Thoracic aorta (tissue), 2 donors: ENCODE measurements at regions not wholly inside any gene's neighbourhood (a gene's known extent, or its start where the extent isn't known, plus 50 kb on each side); places are given as distances from the start of the nearest gene placed in this dataset.

Experiments
- ATAC-seq: fragments of 150-250 bp; one replicate; pipeline ENCODE4 v1.8.0; 2017; ENCODE audit warnings: low read depth; ENCODE audit not compliant: insufficient number of reproducible peaks, low FRiP score
- DNase-seq: peaks from one replicate; pipeline ENCODE4 v3.0.0-alpha.2; 2020; ENCODE audit warnings: low spot score
- H3K27ac ChIP-seq, 2 donors: fragments of 200-600 bp; sonication (generic); 1 replicate in 1 of 2; 2 replicates in 1 of 2; pipeline ENCODE4 v1.5.1; 2016; ENCODE audit warnings: mild to moderate bottlenecking in 2 of 2, moderate library complexity in 2 of 2
- H3K27me3 ChIP-seq: fragments of 200-600 bp; sonication (generic); replicated peaks from 2 replicates; pipeline ENCODE4 v1.6.0; 2016; ENCODE audit warnings: mild to moderate bottlenecking; ENCODE audit not compliant: insufficient read depth
- H3K36me3 ChIP-seq: fragments of 200-600 bp; sonication (generic); one replicate; pipeline ENCODE4 v1.5.1; 2016
- H3K4me1 ChIP-seq, 2 donors: fragments of 200-600 bp; sonication (generic); 1 replicate in 1 of 2; 2 replicates in 1 of 2; pipeline versions ENCODE4 v1.5.1 to v1.6.0; 2016; ENCODE audit warnings: low read depth in 2 of 2, mild to moderate bottlenecking in 1 of 2; ENCODE audit not compliant: control insufficient read depth in 1 of 2
- H3K4me3 ChIP-seq: fragments of 200-600 bp; sonication (generic); 2 replicates; pipeline ENCODE4 v1.5.1; 2016; ENCODE audit warnings: mild to moderate bottlenecking
- H3K9me3 ChIP-seq: fragments of 200-600 bp; sonication (generic); 2 replicates; pipeline ENCODE4 v1.5.1; 2016
- CTCF ChIP-seq: fragments of 200-600 bp; sonication (generic); IDR thresholded peaks from one replicate; pipeline ENCODE4 v1.5.1; 2019; ENCODE audit warnings: antibody characterized with exemption

DNA sequence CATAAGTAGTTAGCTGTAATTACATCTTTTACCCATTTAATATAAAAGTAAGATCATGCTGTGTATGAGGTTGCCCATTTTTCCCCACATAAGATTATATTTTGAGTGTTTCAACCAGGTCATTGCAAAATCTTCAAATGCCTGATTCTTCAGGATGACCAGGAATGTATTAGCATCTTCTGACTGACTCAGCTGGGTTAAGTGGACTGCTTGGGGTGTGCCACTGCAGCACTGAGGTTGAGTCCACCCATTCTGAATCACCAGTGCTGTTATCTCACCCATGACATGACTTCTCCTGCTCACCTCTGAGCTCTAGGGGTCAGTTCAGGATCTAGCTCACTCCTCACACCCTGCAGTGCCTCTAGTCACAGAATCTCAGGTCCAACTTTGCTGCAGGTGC lies 576.7 kb upstream of the ZEB2 start:
- Histone ChIP-seq H3K9me3 (no peaks in the 10 kb centered on the region), H3K27me3 (no peaks in the 10 kb centered on the region), H3K27ac (no peak overlapping the region), H3K4me1 (no peaks in the 10 kb centered on the region), H3K4me3 (no peak overlapping the region), H3K36me3 (no peaks in the 10 kb centered on the region)
- TF ChIP-seq CTCF: no peak
- DNase-seq (no peak), ATAC-seq (no peak)

- Histone ChIP-seq H3K4me1 (no peaks in the 10 kb centered on the region), H3K27ac (no peak overlapping the region), H3K4me3 (no peak overlapping the region), H3K9me3 (no peaks in the 10 kb centered on the region), H3K27me3 (no peaks in the 10 kb centered on the region), H3K36me3 (no peaks in the 10 kb centered on the region)
- TF ChIP-seq CTCF: no peak
- ATAC-seq: no peak
- DNase-seq: no peak
Observed at GRCh38 chr2:145095641-145096435, 575.9 kb upstream of the ZEB2 start.

DNA sequence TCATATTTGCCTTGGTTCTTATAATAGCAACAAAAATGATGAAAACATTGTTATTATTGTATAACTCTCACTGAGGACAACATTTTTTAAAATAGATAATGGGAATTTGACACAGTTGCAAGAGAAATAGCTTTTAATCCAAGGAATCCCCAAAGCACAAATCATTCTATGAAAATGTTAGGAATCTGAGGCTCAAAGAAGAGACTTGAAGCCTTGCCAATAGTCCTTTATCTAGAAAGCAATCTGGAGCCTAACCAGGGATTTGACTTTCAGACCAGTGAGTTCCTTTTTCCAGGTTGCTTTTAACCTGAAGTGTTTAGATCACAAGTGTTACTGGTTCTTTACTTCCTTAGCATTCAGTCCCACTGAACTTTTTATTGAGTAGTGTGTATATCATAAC lies 574.5 kb upstream of the ZEB2 start:
- no peak for TF ChIP-seq CTCF
- no peaks in the 10 kb centered on the region for H3K36me3 ChIP-seq
- no peak for DNase-seq
- H3K4me1 ChIP-seq: no peaks in the 10 kb centered on the region
- H3K27ac ChIP-seq: no peak overlapping the region
- H3K9me3 ChIP-seq: no peaks in the 10 kb centered on the region
- no peaks in the 10 kb centered on the region for H3K27me3 ChIP-seq
- H3K4me3 ChIP-seq: no peak overlapping the region
- ATAC-seq: no peak

DNA sequence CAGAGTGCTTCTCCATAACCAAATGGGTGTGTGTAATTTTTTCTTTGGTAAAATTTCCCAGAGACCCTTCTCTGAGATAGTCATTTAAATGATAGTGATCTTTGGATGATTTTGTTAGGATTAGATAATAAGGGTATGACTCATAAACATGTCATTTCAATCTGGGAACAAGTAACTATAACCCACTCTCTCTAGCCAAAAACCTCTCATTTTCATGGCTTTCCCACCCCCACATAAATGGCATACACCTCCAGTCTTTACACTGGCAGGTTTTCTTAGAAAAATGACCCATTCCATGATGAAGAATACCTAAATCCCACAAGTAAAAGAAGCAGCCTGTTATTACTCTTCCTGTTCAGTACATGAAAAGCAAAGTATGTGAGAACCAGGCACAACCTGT lies 572.0 kb upstream of the ZEB2 start:
- no peak overlapping the region for H3K4me3 ChIP-seq
- H3K4me1 ChIP-seq: peaks cover 0 to under 1% of the 10 kb centered on the region in 2 donors

More for the DNA sequence above, 572.0 kb upstream of the ZEB2 start:
- ATAC-seq (no peak), DNase-seq (no peak)
- H3K27me3 ChIP-seq: no peaks in the 10 kb centered on the region
- H3K9me3 ChIP-seq: no peaks in the 10 kb centered on the region
- TF ChIP-seq CTCF: no peak
- no peak overlapping the region for H3K27ac ChIP-seq
- H3K36me3 ChIP-seq: no peaks in the 10 kb centered on the region
